Body of pancreas (tissue), 4 donors: ENCODE measurements at regions not wholly inside any gene's neighbourhood (a gene's known extent, or its start where the extent isn't known, plus 50 kb on each side); places are given as distances from the start of the nearest gene placed in this dataset.

ENCODE experiments used
- ATAC-seq: fragments of 150-250 bp; one replicate; pipeline ENCODE4 v1.9.1; 2016
- DNase-seq, 4 donors: peaks; one replicate each; pipeline ENCODE4 v3.0.0-alpha.2; 2019
- H3K27ac ChIP-seq, 4 donors: fragments of 200-600 bp; sonication (generic); 1 replicate in 3 of 4; 2 replicates in 1 of 4; pipeline versions ENCODE4 v1.5.1 to v1.6.1; 2016 to 2019; ENCODE audit warnings: mild to moderate bottlenecking in 1 of 4, mixed read lengths in 1 of 4, moderate library complexity in 1 of 4
- H3K27me3 ChIP-seq, 2 donors: fragments of 200-600 bp; sonication (generic); one replicate each; pipeline ENCODE4 v1.6.0; 2016; ENCODE audit warnings: mild to moderate bottlenecking in 1 of 2
- H3K36me3 ChIP-seq, 2 donors: fragments of 200-600 bp; sonication (generic); replicated peaks in 1 of 2; 2 replicates each; pipeline ENCODE4 v1.5.1; 2016; ENCODE audit warnings: low read depth in 2 of 2; ENCODE audit not compliant: insufficient read depth in 1 of 2
- H3K4me1 ChIP-seq: fragments of 200-600 bp; sonication (generic); one replicate; pipeline ENCODE4 v1.6.0; 2016
- H3K4me3 ChIP-seq, 2 donors: fragments of 200-600 bp; sonication (generic); 1 replicate in 1 of 2; 2 replicates in 1 of 2; pipeline ENCODE4 v1.5.1; 2016 to 2019
- H3K9me3 ChIP-seq, 3 donors: fragments of 200-600 bp; sonication (generic); 1 replicate in 2 of 3; 2 replicates in 1 of 3; pipeline ENCODE4 v1.5.1; 2016
- POLR2A ChIP-seq, 3 donors: fragments of 450-650 bp; IDR thresholded peaks; one replicate each; pipeline ENCODE4 v1.6.1; 2016; ENCODE audit warnings: antibody characterized with exemption in 3 of 3, mild to moderate bottlenecking in 2 of 3
- WGBS, 2 donors: methylation state at CpG; one replicate each; pipeline ENCODE4 v1.1.5; 2017; 5-methylcytosine and 5-hydroxymethylcytosine counted together
- intact Hi-C: fragments of 100-400 bp; cut with DNase I; formaldehyde crosslinking; loops from one replicate; pipeline ENCODE4 v1.15.1; 2023
- TF ChIP-seq, protein P1 (sequence below), 7 experiments: fragments of 450-650 bp in 4 of 7; fragments of 200-600 bp in 3 of 7; sonication (generic) in 3 of 7; IDR thresholded peaks; one replicate each; pipeline ENCODE4 v1.5.1; 2016 to 2019; ENCODE audit warnings: antibody characterized with exemption in 7 of 7

DNA sequence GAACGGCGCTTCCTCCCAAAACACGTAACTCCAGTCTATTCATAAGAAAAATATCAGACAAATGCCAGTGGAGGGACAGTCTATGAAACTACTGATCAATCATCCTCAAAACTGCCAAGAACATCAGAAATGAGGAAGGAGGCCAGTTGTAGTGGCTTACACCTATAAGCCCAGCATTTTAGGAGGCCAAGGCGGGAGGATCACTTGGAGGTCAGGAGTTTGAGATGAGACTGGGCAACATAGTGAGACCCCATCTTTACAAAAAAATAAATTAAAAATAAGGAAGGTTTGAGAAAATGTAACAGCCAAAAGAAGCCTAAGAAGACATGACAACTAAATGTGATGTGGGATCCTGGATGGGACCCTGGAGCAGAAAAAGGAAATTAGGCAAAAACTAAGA, 58.9 kb upstream of the MIER3 start:
- 78 to 95% methylated on average over 4 of the region's 4 CpGs for WGBS, 2 donors
- no peaks in the 10 kb centered on the region for H3K27me3 ChIP-seq
- no peak for TF ChIP-seq POLR2A (IDR thresholded peaks at IDR 0.05)
- TF ChIP-seq, protein P1, sequence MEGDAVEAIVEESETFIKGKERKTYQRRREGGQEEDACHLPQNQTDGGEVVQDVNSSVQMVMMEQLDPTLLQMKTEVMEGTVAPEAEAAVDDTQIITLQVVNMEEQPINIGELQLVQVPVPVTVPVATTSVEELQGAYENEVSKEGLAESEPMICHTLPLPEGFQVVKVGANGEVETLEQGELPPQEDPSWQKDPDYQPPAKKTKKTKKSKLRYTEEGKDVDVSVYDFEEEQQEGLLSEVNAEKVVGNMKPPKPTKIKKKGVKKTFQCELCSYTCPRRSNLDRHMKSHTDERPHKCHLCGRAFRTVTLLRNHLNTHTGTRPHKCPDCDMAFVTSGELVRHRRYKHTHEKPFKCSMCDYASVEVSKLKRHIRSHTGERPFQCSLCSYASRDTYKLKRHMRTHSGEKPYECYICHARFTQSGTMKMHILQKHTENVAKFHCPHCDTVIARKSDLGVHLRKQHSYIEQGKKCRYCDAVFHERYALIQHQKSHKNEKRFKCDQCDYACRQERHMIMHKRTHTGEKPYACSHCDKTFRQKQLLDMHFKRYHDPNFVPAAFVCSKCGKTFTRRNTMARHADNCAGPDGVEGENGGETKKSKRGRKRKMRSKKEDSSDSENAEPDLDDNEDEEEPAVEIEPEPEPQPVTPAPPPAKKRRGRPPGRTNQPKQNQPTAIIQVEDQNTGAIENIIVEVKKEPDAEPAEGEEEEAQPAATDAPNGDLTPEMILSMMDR (IDR thresholded peaks at IDR 0.05): no peak
- no peak overlapping the region for H3K27ac ChIP-seq
- no peak for ATAC-seq
- no peak overlapping the region for H3K4me3 ChIP-seq
- H3K36me3 ChIP-seq: no peaks in the 10 kb centered on the region
- intact Hi-C loops: no loop called here
- no peaks in the 10 kb centered on the region for H3K4me1 ChIP-seq
- H3K9me3 ChIP-seq: no peaks in the 10 kb centered on the region
- DNase-seq: no peak

DNA sequence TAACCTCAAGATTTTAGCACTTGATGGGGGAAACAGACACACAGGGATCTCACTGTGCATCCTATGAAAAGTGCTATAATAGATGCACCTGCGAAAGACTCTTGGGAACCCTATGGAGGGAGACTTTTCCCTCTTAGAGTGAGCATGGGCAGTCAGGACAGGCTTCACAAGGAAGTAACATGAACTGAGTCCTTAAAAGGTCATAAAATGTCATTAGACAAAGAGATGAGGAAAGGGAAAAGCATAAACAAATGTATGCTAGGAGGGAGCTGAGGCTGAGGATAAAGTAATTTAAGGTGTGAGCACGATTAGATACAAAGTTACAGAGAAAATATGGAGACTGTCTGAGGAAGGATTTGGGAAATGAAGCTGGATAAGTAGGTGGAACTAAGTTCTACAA, 60.6 kb upstream of the MIER3 start:
- no peaks in the 10 kb centered on the region for H3K9me3 ChIP-seq
- no peaks in the 10 kb centered on the region for H3K4me1 ChIP-seq
- no peaks in the 10 kb centered on the region for H3K27me3 ChIP-seq
- no peaks in the 10 kb centered on the region for H3K36me3 ChIP-seq
- H3K4me3 ChIP-seq: no peak overlapping the region
- no peak for ATAC-seq
- 82 to 83% methylated on average over 2 of the region's 2 CpGs for WGBS, 2 donors
- TF ChIP-seq POLR2A (IDR thresholded peaks at IDR 0.05): no peak
- TF ChIP-seq, protein P1 (IDR thresholded peaks at IDR 0.05): no peak
- intact Hi-C loops: no loop called here
- H3K27ac ChIP-seq: no peak overlapping the region
- DNase-seq: no peak

DNA sequence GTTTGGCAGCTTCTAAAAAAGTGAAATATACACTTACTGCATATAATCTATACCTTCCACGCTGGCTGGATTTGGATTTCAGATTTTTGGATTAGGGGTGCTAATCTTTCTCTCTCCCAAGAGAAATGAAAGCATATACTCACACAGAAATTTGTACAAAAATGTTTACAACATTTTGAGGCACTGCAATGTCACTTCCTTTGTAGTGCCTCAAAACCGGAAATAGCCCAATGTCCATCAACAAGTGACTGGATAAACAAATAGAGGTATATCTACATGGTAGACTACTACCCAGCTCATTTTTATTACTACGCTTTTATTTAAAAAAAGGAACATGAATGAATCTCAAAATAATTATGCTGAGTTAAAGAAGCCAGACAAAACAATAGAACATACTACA, 74.0 kb upstream of the MIER3 start:
- DNase-seq (no peak), ATAC-seq (no peak)
- TF ChIP-seq, protein P1 (IDR thresholded peaks at IDR 0.05): no peak
- TF ChIP-seq POLR2A (IDR thresholded peaks at IDR 0.05): no peak
- WGBS, 2 donors: 77 to 83% methylated on average over 3 of the region's 3 CpGs
- Histone ChIP-seq H3K4me1 (no peaks in the 10 kb centered on the region), H3K4me3 (no peak overlapping the region), H3K9me3 (no peaks in the 10 kb centered on the region), H3K36me3 (no peaks in the 10 kb centered on the region), H3K27ac (no peak overlapping the region), H3K27me3 (no peaks in the 10 kb centered on the region)
- intact Hi-C loops: no loop called here

DNA sequence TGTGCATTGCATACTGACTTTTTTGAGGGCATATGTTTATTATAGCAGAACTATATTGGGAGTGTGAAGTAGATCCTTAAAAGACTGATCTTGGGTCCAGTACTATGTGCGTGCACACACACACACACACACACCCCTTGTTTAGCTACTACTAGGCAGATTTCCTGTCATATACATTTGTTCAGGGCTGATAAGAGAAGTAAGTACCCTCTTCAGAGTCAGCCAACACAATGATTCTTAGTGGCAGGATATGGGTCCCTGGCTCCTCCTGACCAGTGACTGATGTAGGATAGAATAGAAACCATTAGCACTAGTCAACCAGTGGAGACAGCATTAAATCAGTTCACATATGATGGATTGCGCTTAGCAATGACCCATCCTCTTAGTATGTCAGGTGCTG, 76.2 kb upstream of the MIER3 start:
- no peaks in the 10 kb centered on the region for H3K36me3 ChIP-seq
- ATAC-seq (no peak), DNase-seq (no peak)
- no peak for TF ChIP-seq POLR2A (IDR thresholded peaks at IDR 0.05)
- TF ChIP-seq, protein P1 (IDR thresholded peaks at IDR 0.05): no peak
- H3K4me3 ChIP-seq: no peak overlapping the region
- no peak overlapping the region for H3K27ac ChIP-seq
- WGBS, 2 donors: 81 to 82% methylated on average over 2 of the region's 2 CpGs
- H3K27me3 ChIP-seq: no peaks in the 10 kb centered on the region
- H3K9me3 ChIP-seq: no peaks in the 10 kb centered on the region
- no peaks in the 10 kb centered on the region for H3K4me1 ChIP-seq
- intact Hi-C loops: no loop called here

DNA sequence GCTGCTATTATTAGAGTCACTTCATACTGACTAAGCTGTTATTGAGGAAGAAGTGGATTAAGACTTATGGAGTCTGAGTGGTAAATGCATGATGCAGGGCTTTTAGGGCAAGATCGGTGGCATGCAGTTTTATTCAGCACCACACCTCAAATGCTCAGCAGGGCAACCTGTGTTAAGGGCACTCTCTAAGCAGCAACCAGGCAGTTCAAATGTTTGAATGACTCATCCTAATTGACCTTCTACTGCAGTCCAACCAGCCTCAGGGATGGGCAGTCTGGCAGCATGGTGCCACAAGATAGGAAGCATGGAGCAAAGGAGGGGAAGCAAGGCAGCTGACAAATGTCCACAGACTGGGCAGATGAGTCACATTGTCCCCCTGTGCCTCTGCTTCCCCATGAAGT, 80.2 kb upstream of the MIER3 start:
- Histone ChIP-seq H3K27me3 (no peaks in the 10 kb centered on the region), H3K4me1 (no peaks in the 10 kb centered on the region), H3K36me3 (no peaks in the 10 kb centered on the region), H3K4me3 (no peak overlapping the region), H3K9me3 (no peaks in the 10 kb centered on the region), H3K27ac (no peak overlapping the region)
- no peak for ATAC-seq
- no peak for TF ChIP-seq POLR2A (IDR thresholded peaks at IDR 0.05)
- TF ChIP-seq, protein P1 (IDR thresholded peaks at IDR 0.05): no peak
- WGBS, 2 donors: 90 to 92% methylated on average over 1 of the region's 1 CpG
- no peak for DNase-seq
- intact Hi-C loops: no loop called here
